NCI-H82 (cell line): ENCODE measurements at regions not wholly inside any gene's neighbourhood (a gene's known extent, or its start where the extent isn't known, plus 50 kb on each side); places are given as distances from the start of the nearest gene placed in this dataset.

Experiments used
- DNase-seq: peaks from one replicate; lab custom pipeline; 2025; lab: John Stamatoyannopoulos, UW

- no peak for DNase-seq
These were observed 58.7 kb upstream of the ZFR start for GRCh38 chr5:32503261-32503660.

- no peak for DNase-seq
These were observed 56.8 kb upstream of the ZFR start for GRCh38 chr5:32501071-32502002.

GRCh38 chr5:32500181-32500580 is 55.6 kb upstream of the ZFR start:
- no peak for DNase-seq

GRCh38 chr5:32499261-32499660 is 54.7 kb upstream of the ZFR start:
- DNase-seq = no peak

- no peak for DNase-seq
These were observed 53.9 kb upstream of the ZFR start for GRCh38 chr5:32498484-32498883.

GRCh38 chr5:32496104-32496503 is 51.6 kb upstream of the ZFR start:
- DNase-seq = no peak

GRCh38 chr5:32494827-32495226 is 50.3 kb upstream of the ZFR start:
- no peak for DNase-seq
